ENCODE measurements at regions not wholly inside any gene's neighbourhood (a gene's known extent, or its start where the extent isn't known, plus 50 kb on each side); places are given as distances from the start of the nearest gene placed in this dataset.

DNA sequence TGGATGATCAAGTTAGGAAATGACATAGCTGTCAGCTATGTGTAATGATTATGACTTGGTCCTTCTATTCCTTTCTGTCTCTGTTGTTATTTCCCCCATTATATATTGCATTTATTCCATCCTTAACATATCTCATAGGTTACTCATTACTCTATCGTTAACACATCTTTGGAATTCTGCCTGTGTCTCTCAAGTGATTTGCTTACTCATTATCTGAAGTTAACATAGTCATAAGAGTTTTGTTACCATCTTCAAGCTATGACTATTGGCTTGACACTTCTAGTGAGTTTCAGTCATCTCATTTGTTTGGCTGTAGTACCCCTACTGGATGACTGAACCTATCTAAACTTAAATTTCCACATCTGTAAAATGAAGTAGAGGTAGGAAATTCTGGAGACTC is 286.1 kb upstream of the PPP1R2C start:
- Mint-ChIP-seq H3K9me3 (ENCODE audit: low read depth) (no peaks in the 10 kb centered on the region), H3K36me3 (ENCODE audit: low read depth) (no peaks in the 10 kb centered on the region), H3K4me3 (no peak overlapping the region), H3K4me1 (no peaks in the 10 kb centered on the region), H3K27ac (no peak overlapping the region), H3K27me3 (no peaks in the 10 kb centered on the region)
- intact Hi-C loops (cut with DNase I, micrococcal nuclease) = no loop called here
- DNase-seq (no peak), ATAC-seq (no peak)
- ChIA-PET POLR2A (no interaction called here), CTCF (interaction anchor here (0.7 kb wide), 2 partner anchors 16 to 274 kb away, joined by 3 read pairs; no protein-coding TSS in a partner anchor)

DNA sequence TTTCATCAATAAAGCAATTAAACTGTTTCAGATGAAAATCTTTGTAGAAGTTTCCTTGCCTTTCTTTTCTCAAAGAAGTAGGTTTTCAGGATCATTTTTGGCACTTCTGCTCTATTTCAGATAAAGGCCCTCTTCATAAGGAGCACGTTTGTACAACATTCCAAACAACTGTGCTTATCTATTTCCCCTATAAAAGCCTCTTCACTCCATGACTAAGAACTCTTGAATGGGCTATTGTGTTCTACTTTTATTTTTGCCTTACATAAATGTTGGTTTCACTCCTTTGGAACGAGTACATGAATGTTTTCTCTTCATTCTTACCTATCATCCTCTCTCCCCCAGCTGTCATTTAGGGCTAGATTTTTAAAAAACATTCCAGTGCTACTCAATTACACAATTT is 288.0 kb upstream of the PPP1R2C start:
- ATAC-seq (no peak), DNase-seq (no peak)
- POLR2A ChIA-PET = no interaction called here
- Mint-ChIP-seq H3K27ac (no peak overlapping the region), H3K9me3 (ENCODE audit: low read depth) (no peaks in the 10 kb centered on the region), H3K4me1 (no peaks in the 10 kb centered on the region), H3K27me3 (no peaks in the 10 kb centered on the region), H3K4me3 (no peak overlapping the region), H3K36me3 (ENCODE audit: low read depth) (no peaks in the 10 kb centered on the region)
- intact Hi-C loops (cut with DNase I, micrococcal nuclease) = no loop called here
- CTCF ChIA-PET = no interaction called here

DNA sequence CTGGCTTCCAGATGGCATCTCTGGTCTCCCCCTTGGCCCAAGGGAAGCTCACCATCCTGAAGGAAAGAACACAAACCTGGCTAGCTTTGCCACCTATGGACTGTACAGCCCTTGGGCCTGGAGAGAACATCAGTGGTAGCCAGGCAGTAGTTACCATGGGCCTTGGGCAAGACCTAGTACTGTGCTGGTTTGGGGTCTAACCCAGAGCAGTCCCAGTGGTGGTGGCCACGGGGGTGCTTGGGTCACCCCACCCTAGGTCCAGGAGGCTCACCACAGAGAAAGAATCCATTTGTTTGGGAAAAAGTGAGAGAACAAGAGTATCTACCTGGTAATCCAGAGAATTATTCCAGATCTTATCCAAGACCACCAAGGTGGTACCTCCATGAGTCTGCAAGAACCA is 290.7 kb upstream of the PPP1R2C start:
- ATAC-seq (no peak), DNase-seq (no peak)
- ChIA-PET CTCF (no interaction called here), POLR2A (no interaction called here)
- Mint-ChIP-seq H3K27me3 (no peaks in the 10 kb centered on the region), H3K27ac (no peak overlapping the region), H3K4me3 (no peak overlapping the region), H3K9me3 (ENCODE audit: low read depth) (no peaks in the 10 kb centered on the region), H3K36me3 (ENCODE audit: low read depth) (no peaks in the 10 kb centered on the region), H3K4me1 (no peaks in the 10 kb centered on the region)
- intact Hi-C loops (cut with DNase I, micrococcal nuclease) = no loop called here

DNA sequence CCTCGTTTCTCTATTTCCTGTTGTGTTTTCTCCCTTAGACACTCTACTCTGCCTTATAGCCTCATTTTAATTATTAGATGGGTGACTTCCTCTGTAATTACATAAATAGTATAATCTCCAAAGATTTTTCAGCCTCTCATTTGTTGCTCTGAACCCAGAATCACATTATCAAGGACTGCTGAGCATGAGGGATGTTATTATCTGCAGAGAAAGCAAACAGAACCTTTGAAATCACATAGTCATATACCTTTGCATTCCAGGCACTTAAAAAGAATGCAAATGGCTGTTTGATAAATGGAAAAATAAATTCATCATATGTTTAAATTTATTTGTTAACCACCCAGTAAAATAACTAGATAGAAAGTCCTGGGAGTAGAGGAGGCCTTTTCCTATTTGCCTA is 305.1 kb upstream of the PPP1R2C start:
- intact Hi-C loops (cut with DNase I, micrococcal nuclease) = no loop called here

DNA sequence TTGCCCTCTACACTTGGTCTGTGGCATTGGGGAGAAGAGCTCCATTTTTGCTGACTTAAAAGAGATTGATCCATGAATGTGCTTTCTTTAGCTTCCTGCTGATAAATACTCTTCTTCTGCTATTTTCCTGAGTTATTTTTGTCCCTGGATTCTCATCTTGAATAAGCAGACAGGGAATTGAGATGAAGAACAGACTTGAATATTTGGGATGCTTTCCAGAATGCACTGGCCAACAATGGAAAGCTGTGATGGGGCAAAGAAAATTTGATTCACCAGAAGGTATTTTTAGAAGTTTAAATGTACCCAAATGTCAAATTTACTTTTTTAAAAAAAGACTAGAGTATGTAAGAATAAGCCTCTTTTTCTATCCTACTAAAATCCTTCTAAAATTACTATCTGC is 309.9 kb upstream of the PPP1R2C start:
- Mint-ChIP-seq H3K27me3 (no peaks in the 10 kb centered on the region), H3K4me1 (no peaks in the 10 kb centered on the region), H3K9me3 (ENCODE audit: low read depth) (no peaks in the 10 kb centered on the region), H3K4me3 (no peak overlapping the region), H3K36me3 (ENCODE audit: low read depth) (no peaks in the 10 kb centered on the region), H3K27ac (no peak overlapping the region)
- no peak for DNase-seq
- ATAC-seq = no peak
- intact Hi-C loops (cut with DNase I, micrococcal nuclease) = no loop called here
- ChIA-PET CTCF (no interaction called here), POLR2A (no interaction called here)

More for the DNA sequence above, 305.1 kb upstream of the PPP1R2C start:
- H3K4me3 Mint-ChIP-seq = no peak overlapping the region
- no peaks in the 10 kb centered on the region for H3K9me3 Mint-ChIP-seq (ENCODE audit: low read depth)
- H3K36me3 Mint-ChIP-seq (ENCODE audit: low read depth) = no peaks in the 10 kb centered on the region
- DNase-seq = no peak
- POLR2A ChIA-PET = no interaction called here
- H3K27ac Mint-ChIP-seq = no peak overlapping the region
- CTCF ChIA-PET = no interaction called here
- no peak for ATAC-seq
- H3K27me3 Mint-ChIP-seq = no peaks in the 10 kb centered on the region
- no peaks in the 10 kb centered on the region for H3K4me1 Mint-ChIP-seq

DNA sequence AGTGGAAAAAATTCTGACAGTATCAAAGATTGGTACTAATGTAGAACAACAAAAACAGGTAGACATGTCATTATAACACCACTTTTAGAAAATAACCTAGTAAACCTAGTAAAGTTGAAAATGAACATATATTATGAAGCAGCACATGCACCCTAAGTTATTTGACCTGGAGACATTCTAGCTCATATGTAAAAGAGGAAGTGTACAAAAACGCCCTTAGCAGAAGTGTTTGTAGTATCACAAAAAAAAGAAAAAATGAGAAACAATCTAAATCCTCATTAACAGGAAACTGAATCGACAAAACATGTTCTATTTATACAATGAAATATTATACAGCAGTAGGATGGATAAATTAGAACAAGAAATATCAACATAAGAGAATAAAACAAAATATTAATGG is 318.9 kb upstream of the PPP1R2C start:
- ChIA-PET CTCF (no interaction called here), POLR2A (no interaction called here)
- ATAC-seq (no peak), DNase-seq (no peak)
- Mint-ChIP-seq H3K4me1 (no peaks in the 10 kb centered on the region), H3K27me3 (no peaks in the 10 kb centered on the region), H3K36me3 (ENCODE audit: low read depth) (no peaks in the 10 kb centered on the region), H3K4me3 (no peak overlapping the region), H3K9me3 (ENCODE audit: low read depth) (no peaks in the 10 kb centered on the region), H3K27ac (no peak overlapping the region)
- intact Hi-C loops (cut with DNase I, micrococcal nuclease) = no loop called here

DNA sequence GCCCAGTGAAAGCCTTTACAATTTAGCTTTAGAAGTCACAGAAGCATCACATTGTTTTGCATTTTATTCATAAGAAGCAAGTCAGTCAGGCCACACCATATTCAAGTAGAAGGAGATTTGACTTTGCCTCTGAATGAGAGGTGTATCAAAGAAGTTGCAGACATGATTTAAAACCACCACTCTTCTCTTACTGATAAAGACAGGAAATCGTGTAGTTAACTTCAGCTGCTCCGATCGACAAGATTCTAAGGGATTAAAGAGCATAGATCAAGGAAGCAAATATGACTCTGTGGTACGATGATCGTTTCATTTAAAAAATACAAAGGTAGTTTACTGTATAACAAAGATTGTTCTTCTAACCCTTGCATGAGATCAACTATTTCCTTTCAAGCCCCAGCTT is 328.0 kb upstream of the PPP1R2C start:
- CTCF ChIA-PET = no interaction called here
- H3K27ac Mint-ChIP-seq = no peak overlapping the region
- no peaks in the 10 kb centered on the region for H3K36me3 Mint-ChIP-seq (ENCODE audit: low read depth)
- no peak overlapping the region for H3K4me3 Mint-ChIP-seq
- ATAC-seq = no peak
- no peaks in the 10 kb centered on the region for H3K9me3 Mint-ChIP-seq (ENCODE audit: low read depth)
- intact Hi-C loops (cut with DNase I, micrococcal nuclease) = no loop called here
- POLR2A ChIA-PET = no interaction called here
- DNase-seq = no peak
- no peaks in the 10 kb centered on the region for H3K27me3 Mint-ChIP-seq
- peaks cover 10% of the 10 kb centered on the region for H3K4me1 Mint-ChIP-seq

DNA sequence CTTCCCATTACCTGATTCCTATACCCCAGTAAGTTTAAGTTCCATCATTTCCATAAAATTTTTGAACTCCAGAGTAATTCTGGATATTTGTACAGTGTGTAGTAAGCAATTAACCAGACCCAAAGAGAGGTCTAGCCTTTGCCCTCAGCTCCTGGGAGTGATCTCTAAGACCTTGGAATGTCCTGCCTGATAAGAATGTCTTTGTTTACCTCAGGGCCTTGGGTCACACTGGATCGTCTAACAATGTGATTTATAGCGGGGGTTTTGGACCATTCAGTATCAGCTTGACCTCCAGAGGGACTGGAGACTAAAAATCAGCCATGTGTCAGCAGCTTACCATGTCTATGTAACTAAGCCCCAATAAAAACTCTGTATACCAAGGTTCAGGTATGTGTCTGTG is 330.9 kb upstream of the PPP1R2C start:
- CTCF ChIA-PET = no interaction called here
- no peak for ATAC-seq
- Mint-ChIP-seq H3K27me3 (no peaks in the 10 kb centered on the region), H3K4me1 (peaks cover 10% of the 10 kb centered on the region), H3K9me3 (ENCODE audit: low read depth) (no peaks in the 10 kb centered on the region), H3K27ac (no peak overlapping the region), H3K36me3 (ENCODE audit: low read depth) (no peaks in the 10 kb centered on the region), H3K4me3 (no peak overlapping the region)
- DNase-seq = no peak
- POLR2A ChIA-PET = no interaction called here
- intact Hi-C loops (cut with DNase I, micrococcal nuclease) = no loop called here

DNA sequence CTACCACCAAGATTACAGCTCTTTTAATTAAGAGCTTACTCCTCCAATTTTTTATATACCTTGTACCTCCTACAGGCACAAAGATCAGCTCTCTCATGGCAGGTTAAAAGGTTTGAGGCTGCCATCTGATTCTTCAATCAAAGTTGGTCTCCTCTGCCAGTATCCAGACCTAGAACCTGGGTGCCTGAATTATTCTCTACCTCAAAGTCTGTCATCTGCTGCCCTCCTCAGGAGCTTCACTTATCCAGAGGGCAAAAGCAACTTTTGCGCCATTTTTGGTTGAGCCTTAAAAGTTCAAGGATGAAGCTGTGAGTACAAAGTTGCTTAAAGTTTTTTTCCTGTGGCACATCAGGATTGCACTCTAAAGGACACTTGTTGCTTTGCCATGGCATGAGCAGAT is 343.7 kb upstream of the PPP1R2C start:
- no peak overlapping the region for H3K27ac Mint-ChIP-seq
- H3K27me3 Mint-ChIP-seq = no peaks in the 10 kb centered on the region
- intact Hi-C loops (cut with DNase I, micrococcal nuclease) = no loop called here
- POLR2A ChIA-PET = no interaction called here
- no peaks in the 10 kb centered on the region for H3K36me3 Mint-ChIP-seq (ENCODE audit: low read depth)
- ATAC-seq = no peak
- H3K9me3 Mint-ChIP-seq (ENCODE audit: low read depth) = no peaks in the 10 kb centered on the region
- CTCF ChIA-PET = no interaction called here
- no peaks in the 10 kb centered on the region for H3K4me1 Mint-ChIP-seq
- no peak overlapping the region for H3K4me3 Mint-ChIP-seq
- DNase-seq = peak; percentile 4

DNA sequence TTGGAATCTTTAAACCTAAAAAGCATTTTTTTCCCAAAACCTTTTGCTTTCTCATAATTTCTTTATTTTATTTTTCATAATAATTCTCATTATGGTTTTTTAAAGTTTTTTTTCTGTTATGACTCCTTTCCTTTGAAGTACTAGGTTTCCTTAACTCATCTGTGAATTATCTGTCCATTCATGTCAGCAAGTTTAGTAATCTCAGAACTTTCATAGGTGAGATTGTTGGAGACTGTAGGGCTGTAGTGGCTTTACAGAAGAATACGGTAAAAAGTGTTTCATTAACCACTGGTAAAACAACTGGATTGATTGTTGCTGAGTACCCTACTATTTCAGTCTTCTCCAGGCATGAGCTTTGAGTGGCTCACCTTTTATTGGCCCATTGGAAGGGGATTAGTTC is 361.7 kb upstream of the PPP1R2C start:
- no peak overlapping the region for H3K27ac Mint-ChIP-seq
- no peaks in the 10 kb centered on the region for H3K36me3 Mint-ChIP-seq (ENCODE audit: low read depth)
- CTCF ChIA-PET = no interaction called here

DNA sequence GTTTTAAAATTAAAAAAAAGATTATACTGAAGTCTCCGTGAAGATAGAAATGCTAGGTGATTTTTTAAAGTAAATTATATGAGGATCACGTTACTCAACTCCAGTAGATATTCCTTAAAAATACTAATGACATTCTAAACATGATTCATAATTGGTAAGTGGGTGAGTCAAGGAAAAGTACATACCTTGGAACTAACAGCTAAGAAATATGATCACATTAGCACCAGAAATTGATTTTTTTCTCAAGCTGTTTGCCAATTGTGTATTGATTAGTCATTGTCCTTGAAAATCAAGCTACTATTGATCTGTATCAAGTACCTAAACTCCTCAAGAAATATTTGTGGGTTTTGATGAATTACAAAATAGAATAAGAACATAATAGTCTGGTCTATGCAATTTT is 362.6 kb upstream of the PPP1R2C start:
- intact Hi-C loops (cut with DNase I, micrococcal nuclease) = no loop called here
- Mint-ChIP-seq H3K27me3 (no peaks in the 10 kb centered on the region), H3K4me3 (no peak overlapping the region), H3K27ac (no peak overlapping the region), H3K4me1 (no peaks in the 10 kb centered on the region), H3K9me3 (ENCODE audit: low read depth) (no peaks in the 10 kb centered on the region), H3K36me3 (ENCODE audit: low read depth) (no peaks in the 10 kb centered on the region)
- POLR2A ChIA-PET = interaction anchor here (0.7 kb wide), 1 partner anchor 312 kb away, joined by 3 read pairs; no protein-coding TSS in a partner anchor
- CTCF ChIA-PET = no interaction called here
- no peak for ATAC-seq
- no peak for DNase-seq

More for the DNA sequence above, 361.7 kb upstream of the PPP1R2C start:
- Mint-ChIP-seq H3K27me3 (no peaks in the 10 kb centered on the region), H3K9me3 (ENCODE audit: low read depth) (no peaks in the 10 kb centered on the region), H3K4me3 (no peak overlapping the region), H3K4me1 (no peaks in the 10 kb centered on the region)
- POLR2A ChIA-PET = no interaction called here
- intact Hi-C loops (cut with DNase I, micrococcal nuclease) = no loop called here
- ATAC-seq = no peak
- DNase-seq = no peak

DNA sequence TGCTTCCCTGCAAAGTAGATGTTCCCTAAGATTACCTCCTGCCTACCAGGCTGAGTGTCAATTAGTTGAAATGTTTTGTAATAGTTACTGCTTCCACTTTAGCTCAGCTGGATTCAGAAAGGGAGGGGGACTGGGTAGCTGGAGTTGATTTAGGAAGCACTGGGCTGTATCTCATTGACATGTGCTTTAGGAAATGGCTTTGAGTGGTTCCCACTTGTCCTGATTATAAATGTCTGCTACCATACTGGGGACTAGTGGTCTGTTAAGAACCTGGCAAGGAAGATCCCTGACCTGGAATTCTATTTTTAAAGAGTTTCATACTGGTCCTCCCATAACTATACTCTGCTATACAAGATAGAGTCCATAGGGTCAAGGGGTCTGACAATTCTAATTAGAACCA is 363.9 kb upstream of the PPP1R2C start:
- POLR2A ChIA-PET = no interaction called here
- Mint-ChIP-seq H3K27ac (no peak overlapping the region), H3K9me3 (ENCODE audit: low read depth) (no peaks in the 10 kb centered on the region), H3K27me3 (no peaks in the 10 kb centered on the region), H3K4me1 (no peaks in the 10 kb centered on the region), H3K36me3 (ENCODE audit: low read depth) (no peaks in the 10 kb centered on the region), H3K4me3 (no peak overlapping the region)
- ATAC-seq (no peak), DNase-seq (no peak)
- CTCF ChIA-PET = no interaction called here
- intact Hi-C loops (cut with DNase I, micrococcal nuclease) = no loop called here

DNA sequence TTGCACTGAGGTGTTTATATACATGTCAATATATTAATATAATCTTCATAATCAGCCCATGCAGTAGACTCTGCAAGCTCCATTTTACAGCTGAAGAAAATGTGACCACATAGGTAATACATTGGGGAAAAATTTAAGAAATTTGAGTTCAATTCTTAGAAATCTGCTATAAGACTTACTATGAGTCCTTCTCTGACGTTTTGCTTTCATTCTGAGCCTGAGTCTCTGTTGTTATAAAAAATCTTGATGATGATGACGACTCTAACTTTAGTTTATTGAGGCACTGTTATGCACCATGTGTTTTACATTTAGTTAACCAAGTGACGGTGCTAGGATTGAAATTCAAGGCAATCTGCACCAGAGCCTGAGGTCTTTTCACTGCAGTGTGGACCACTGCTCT is 370.3 kb upstream of the PPP1R2C start:
- POLR2A ChIA-PET = no interaction called here
- DNase-seq (no peak), ATAC-seq (no peak)
- intact Hi-C loops (cut with DNase I, micrococcal nuclease) = no loop called here
- Mint-ChIP-seq H3K27ac (no peak overlapping the region), H3K4me1 (peaks cover 6% of the 10 kb centered on the region), H3K9me3 (ENCODE audit: low read depth) (no peaks in the 10 kb centered on the region), H3K4me3 (no peak overlapping the region), H3K36me3 (ENCODE audit: low read depth) (no peaks in the 10 kb centered on the region), H3K27me3 (no peaks in the 10 kb centered on the region)
- CTCF ChIA-PET = no interaction called here
